ENCODE measurements at regions not wholly inside any gene's neighbourhood (a gene's known extent, or its start where the extent isn't known, plus 50 kb on each side); places are given as distances from the start of the nearest gene placed in this dataset.

DNA sequence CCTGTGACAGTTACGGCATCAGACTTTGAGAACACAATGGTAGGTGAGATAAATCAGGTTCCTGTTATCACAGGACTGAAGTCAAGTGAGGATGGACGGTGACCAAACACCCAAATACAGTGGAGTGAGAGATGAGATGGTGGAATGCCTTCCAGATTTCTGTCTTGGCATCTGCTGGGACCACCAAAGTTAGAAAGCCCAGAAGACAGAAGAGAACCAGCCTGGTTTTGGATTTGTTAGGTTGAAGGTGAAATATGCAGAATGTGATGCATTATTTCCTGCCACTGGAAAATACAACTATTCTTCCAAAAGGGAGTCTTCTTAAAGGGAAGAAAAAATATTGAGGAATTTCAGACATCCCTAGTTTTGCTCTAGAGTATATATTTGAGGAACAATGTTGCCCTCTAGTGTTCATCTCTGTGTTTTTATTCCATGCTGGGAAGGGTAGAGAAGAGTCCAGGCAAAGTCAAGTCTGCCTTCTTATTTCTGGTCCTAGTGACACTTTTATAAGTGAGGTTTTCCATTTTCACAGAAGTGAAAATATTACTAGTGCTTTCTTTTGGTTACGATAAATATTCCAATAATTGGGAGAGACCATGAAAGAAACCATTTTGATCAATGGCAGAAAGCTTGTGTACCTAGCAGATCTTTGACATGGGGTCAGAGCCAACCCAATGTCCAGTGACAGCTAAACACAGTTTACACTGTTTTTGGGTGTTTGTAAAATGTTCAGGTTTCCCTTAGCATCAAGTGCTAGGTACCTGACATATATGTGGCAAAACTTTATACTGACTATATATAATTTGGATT, 142.3 kb upstream of the ANKH start:
- Histone ChIP-seq H3K4me1 (ENCODE audit: insufficient read depth, low read length, poor library complexity, severe bottlenecking) (peaks cover 3% of the 10 kb centered on the region), H3K36me3 (ENCODE audit: insufficient read depth, low read length, poor library complexity, severe bottlenecking) (no peaks in the 10 kb centered on the region), H3K27ac (ENCODE audit: low read depth, low read length, poor library complexity, severe bottlenecking) (no peak overlapping the region), H3K9me3 (ENCODE audit: low read depth, low read length, poor library complexity, severe bottlenecking) (no peaks in the 10 kb centered on the region), H3K27me3 (replicated peaks; ENCODE audit: insufficient read depth, low read depth, low read length, poor library complexity) (no peaks in the 10 kb centered on the region), H3K4me3 (ENCODE audit: low read depth, low read length, poor library complexity, severe bottlenecking) (no peak overlapping the region)
- POLR2A ChIA-PET (ENCODE audit: low non-redundant PET) = no interaction called here
- BruUV-seq (replicated peaks) = no TSS peak
- peak; percentile 70 for DNase-seq (ENCODE audit: low spot score)
- intact Hi-C loops (cut with micrococcal nuclease; ENCODE audit: unreplicated experiment) = loop anchor here (1.0 kb wide), 1 partner anchor 287 kb away; no protein-coding TSS in a partner anchor
- TF ChIP-seq, protein P1, sequence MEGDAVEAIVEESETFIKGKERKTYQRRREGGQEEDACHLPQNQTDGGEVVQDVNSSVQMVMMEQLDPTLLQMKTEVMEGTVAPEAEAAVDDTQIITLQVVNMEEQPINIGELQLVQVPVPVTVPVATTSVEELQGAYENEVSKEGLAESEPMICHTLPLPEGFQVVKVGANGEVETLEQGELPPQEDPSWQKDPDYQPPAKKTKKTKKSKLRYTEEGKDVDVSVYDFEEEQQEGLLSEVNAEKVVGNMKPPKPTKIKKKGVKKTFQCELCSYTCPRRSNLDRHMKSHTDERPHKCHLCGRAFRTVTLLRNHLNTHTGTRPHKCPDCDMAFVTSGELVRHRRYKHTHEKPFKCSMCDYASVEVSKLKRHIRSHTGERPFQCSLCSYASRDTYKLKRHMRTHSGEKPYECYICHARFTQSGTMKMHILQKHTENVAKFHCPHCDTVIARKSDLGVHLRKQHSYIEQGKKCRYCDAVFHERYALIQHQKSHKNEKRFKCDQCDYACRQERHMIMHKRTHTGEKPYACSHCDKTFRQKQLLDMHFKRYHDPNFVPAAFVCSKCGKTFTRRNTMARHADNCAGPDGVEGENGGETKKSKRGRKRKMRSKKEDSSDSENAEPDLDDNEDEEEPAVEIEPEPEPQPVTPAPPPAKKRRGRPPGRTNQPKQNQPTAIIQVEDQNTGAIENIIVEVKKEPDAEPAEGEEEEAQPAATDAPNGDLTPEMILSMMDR (conservative IDR thresholded peaks at IDR 0.05; ENCODE audit: low read depth, low read length) = peak; percentile 69
- TF ChIP-seq EZH2 (IDR thresholded peaks at IDR 0.05; ENCODE audit: borderline replicate concordance, low read depth, low read length, poor library complexity, severe bottlenecking) = no peak
- CTCF ChIA-PET = interaction anchor here (1.1 kb wide), 1 partner anchor 10 kb away, joined by 3 read pairs; no protein-coding TSS in a partner anchor

DNA sequence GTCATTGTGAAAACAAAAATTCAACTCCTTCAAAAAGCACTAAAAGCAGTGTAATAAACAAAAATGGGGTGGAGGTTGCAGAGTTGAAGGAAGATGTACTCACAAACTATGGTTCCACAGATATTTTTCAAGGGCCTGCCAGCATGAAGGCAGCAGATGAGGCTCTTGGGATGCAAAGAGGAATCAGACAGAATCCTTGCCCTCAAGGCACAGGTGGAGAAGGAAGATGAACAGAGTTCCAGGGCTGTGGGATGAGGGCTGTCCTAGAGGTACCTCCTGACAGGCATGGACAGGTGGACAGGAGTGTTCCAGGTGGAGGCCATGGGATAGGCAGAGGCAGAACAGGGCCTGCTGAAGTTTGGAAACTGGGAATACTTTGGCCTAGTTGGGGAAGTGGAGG, 140.5 kb upstream of the ANKH start:
- Histone ChIP-seq H3K36me3 (ENCODE audit: insufficient read depth, low read length, poor library complexity, severe bottlenecking) (no peaks in the 10 kb centered on the region), H3K9me3 (ENCODE audit: low read depth, low read length, poor library complexity, severe bottlenecking) (no peaks in the 10 kb centered on the region), H3K27me3 (replicated peaks; ENCODE audit: insufficient read depth, low read depth, low read length, poor library complexity) (no peaks in the 10 kb centered on the region), H3K4me3 (ENCODE audit: low read depth, low read length, poor library complexity, severe bottlenecking) (no peak overlapping the region), H3K4me1 (ENCODE audit: insufficient read depth, low read length, poor library complexity, severe bottlenecking) (peaks cover 5% of the 10 kb centered on the region), H3K27ac (ENCODE audit: low read depth, low read length, poor library complexity, severe bottlenecking) (no peak overlapping the region)
- BruUV-seq (replicated peaks) = no TSS peak
- DNase-seq (ENCODE audit: low spot score) = no peak
- ChIA-PET CTCF (no interaction called here), POLR2A (ENCODE audit: low non-redundant PET) (no interaction called here)
- no peak for TF ChIP-seq EZH2 (IDR thresholded peaks at IDR 0.05; ENCODE audit: borderline replicate concordance, low read depth, low read length, poor library complexity, severe bottlenecking)
- TF ChIP-seq, protein P1 (conservative IDR thresholded peaks at IDR 0.05; ENCODE audit: low read depth, low read length) = no peak
- intact Hi-C loops (cut with micrococcal nuclease; ENCODE audit: unreplicated experiment) = no loop called here

DNA sequence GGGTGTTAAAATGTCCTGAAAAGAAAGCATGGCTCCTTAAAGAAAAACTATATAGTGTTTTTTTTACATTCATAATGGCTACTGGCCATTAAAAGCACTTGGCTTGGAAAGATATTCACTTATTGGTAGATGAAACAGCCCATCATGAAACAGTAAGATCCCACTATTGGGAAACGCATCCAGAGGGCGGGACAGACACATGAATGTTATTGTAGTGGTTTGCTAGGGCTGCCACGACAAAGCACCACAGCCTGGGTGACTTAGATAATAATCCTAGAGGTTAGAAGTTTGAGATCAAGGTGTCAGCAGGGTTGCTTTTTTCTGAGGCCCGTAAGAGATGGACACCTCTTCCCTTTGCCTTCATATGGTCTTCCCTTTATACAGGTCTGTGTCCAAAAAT, 139.4 kb upstream of the ANKH start:
- no TSS peak for BruUV-seq (replicated peaks)
- TF ChIP-seq EZH2 (IDR thresholded peaks at IDR 0.05; ENCODE audit: borderline replicate concordance, low read depth, low read length, poor library complexity, severe bottlenecking) = no peak
- TF ChIP-seq, protein P1 (conservative IDR thresholded peaks at IDR 0.05; ENCODE audit: low read depth, low read length) = no peak
- Histone ChIP-seq H3K27ac (ENCODE audit: low read depth, low read length, poor library complexity, severe bottlenecking) (no peak overlapping the region), H3K27me3 (replicated peaks; ENCODE audit: insufficient read depth, low read depth, low read length, poor library complexity) (no peaks in the 10 kb centered on the region), H3K4me3 (ENCODE audit: low read depth, low read length, poor library complexity, severe bottlenecking) (no peak overlapping the region), H3K4me1 (ENCODE audit: insufficient read depth, low read length, poor library complexity, severe bottlenecking) (peaks cover 5% of the 10 kb centered on the region), H3K9me3 (ENCODE audit: low read depth, low read length, poor library complexity, severe bottlenecking) (no peaks in the 10 kb centered on the region), H3K36me3 (ENCODE audit: insufficient read depth, low read length, poor library complexity, severe bottlenecking) (no peaks in the 10 kb centered on the region)
- no peak for DNase-seq (ENCODE audit: low spot score)
- POLR2A ChIA-PET (ENCODE audit: low non-redundant PET) = no interaction called here
- intact Hi-C loops (cut with micrococcal nuclease; ENCODE audit: unreplicated experiment) = no loop called here
- CTCF ChIA-PET = no interaction called here
